NCI-H69 (cell line): ENCODE measurements at regions not wholly inside any gene's neighbourhood (a gene's known extent, or its start where the extent isn't known, plus 50 kb on each side); places are given as distances from the start of the nearest gene placed in this dataset.

Experiments used
- DNase-seq: peaks from one replicate; lab custom pipeline; 2025; lab: John Stamatoyannopoulos, UW

- DNase-seq, result no peak
Observed at GRCh38 chr13:40215747-40216146, 450.7 kb downstream of the FOXO1 start.

GRCh38 chr13:40217675-40218074, 448.8 kb downstream of the FOXO1 start:
- DNase-seq, result no peak

DNA sequence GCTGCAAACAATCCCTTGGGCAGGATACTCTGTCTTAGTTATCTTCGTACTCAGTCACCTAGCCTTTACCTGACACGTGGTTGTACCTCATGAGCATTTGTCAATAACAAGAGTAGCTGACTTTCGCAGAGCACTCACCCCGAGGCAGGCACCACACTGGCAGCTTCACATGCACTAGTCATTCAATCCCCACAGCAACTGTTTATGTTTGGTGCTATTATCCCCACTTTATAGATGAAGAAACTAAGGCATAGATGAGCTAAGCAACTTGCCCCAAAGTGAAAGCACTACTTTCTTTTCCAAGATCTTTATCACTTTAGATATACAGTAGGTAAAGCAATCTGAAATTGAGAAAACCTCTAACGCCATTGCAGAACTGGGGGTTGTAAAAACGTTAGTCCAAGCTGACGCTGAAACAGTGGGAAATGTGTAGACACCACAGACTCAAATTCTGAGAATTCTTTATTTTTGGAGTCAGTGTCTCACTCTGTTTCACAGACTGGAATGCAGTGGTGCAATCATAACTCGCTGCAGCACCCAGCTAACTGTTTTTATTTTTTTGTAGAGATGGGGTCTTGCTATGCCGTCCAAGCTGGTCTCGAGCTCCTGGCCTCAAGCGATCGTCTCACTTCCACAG, 446.0 kb downstream of the FOXO1 start:
- DNase-seq, result no peak

DNA sequence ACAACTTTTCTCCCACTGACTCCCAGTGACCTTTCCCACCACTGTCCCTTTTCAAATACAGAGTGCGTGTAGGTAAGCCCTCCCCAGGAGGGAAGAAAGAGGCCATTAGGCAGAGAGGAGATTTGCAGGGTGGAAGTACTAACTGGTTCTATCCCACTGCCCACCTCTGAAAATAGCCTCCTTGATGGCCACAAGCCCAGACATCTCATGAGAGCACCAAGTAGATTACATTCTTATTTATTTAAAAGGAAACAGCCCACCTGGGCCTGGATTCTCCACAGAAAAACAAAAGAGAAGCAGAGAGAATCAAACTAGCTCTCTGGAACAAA, 445.3 kb downstream of the FOXO1 start:
- no peak for DNase-seq

DNA sequence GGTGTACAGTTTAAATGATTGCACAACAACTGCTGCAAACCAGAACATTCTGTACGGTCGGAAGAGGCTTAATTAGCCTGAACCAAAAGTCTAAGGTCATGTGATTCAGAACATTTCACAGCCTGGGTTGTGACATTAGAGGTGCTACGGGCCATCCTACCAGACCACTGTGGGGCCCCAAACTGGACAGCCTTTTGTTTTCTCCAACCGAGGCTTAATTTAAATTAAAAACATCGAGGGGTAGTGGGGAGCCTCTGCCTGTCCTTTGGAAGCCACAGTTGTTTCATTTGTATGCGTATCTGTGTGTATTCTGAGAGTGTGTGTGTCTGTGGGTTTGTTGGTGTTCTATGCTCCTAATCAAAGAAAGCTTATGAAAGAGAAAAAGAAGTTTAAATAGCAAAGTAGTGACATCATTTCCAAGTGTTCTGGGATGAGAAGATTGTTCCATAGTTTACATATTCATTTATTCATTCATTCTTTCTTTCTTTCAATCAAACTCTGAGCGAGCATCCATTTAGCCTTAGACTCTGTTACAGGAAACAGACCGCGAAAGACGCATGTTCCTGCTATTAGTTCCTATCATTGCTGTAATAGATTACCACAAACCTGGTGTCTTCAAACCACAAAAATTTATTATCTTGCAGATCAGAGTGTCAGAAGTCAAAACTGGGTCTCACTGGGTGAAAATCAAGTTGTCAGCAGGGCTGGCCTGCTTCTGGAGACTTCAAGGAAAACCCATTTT, 444.8 kb downstream of the FOXO1 start:
- no peak for DNase-seq

- no peak for DNase-seq
Observed at GRCh38 chr13:40223585-40223984, 442.9 kb downstream of the FOXO1 start.

DNA sequence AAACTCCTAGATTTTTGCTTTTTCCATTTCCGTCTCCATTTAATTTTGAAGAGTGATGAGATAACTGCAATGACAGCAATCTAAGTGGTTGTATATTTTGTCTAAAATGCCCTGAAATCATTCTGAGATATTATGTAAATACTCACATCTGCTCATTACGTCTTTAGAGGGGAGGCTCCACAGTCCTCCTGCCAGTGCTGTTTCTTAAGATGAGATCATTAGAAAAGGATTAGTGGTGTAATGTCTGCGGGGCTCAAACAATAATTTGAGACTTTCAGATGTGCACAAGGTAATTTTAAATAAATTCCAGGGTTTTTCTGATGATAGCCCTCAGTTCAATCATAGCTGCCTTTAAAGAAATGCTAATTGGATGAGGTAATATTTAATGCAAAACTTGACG, 437.9 kb downstream of the FOXO1 start:
- DNase-seq, result no peak

DNA sequence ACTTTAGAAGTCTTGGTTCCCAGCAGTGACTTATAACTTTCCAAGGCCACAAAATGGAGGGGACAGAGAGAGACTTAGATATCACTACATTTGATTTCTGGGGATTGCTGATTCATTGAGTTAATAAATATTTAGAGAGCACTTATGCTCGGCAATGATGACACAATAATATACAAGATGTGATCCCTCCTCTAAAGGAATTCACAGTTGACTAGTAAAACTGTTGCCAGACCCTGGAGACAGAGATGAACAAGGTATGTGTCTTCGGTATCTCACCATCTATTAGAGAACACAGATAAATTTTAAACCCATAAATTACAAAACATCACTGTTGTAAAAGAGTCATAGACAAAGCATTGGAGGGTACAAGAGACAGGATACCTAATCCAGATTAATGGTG, 437.5 kb downstream of the FOXO1 start:
- DNase-seq, result no peak

DNA sequence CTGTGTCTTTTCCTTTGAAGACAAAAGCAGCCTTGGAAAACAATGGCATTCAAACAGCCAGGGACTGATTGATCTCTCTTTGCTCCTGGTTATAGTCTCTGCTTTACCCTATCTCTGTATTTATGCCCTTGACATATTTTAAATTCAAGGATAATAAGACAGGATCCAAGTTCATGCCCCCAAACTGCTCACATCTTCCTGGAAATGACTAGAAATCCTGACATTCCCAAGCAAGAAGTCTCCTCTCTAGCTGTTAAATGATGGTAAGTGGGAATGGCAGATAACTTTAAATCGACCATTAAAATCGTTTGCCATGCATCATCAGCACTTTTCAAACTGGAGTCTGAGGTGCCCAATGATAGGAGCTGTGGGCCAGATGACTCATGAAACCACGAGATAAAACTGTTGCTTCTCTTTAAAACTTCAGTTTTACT, 435.6 kb downstream of the FOXO1 start:
- no peak for DNase-seq

DNA sequence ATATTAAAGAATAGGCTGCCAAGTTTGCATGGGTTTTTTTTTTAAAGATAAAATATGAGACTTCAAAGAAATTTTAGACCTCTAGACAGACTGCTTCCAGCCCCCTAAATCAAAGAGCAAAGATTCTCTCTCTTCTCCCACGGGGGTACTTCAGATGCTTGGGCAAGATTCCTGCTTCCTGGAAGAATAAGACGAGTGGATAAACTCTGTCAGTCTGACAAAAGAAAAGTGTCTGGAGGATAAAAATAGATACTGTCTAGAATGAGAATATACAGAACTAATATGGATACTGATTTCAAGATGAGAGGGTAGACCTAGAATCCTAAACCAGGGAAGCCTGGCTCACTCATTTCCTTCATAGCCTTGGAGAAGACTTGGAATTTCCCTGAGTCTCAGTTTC, 435.1 kb downstream of the FOXO1 start:
- no peak for DNase-seq

DNA sequence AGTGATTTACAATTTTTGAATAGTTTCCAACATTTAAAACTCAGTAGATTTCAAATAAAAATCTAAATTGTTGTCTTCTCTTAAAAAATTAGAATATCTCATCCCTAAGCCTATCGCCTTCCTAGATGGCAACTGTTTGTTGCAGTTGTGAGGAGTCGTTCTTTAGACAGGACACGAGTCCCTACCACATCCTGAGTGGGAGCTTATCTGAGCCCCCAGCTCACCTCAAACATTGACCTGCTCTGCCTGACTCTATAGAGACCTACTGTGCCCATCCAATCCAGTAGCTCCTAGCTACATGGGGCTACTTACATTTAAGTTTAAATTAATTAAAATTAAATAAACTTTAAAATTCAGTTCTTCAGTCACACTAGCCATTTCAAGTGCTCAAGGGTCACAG, 434.7 kb downstream of the FOXO1 start:
- DNase-seq, result no peak

- no peak for DNase-seq
Observed at GRCh38 chr13:40232311-40233040, 434.0 kb downstream of the FOXO1 start.

- no peak for DNase-seq
Observed at GRCh38 chr13:40233731-40234195, 432.7 kb downstream of the FOXO1 start.

GRCh38 chr13:40235160-40235796, 431.2 kb downstream of the FOXO1 start:
- no peak for DNase-seq

DNA sequence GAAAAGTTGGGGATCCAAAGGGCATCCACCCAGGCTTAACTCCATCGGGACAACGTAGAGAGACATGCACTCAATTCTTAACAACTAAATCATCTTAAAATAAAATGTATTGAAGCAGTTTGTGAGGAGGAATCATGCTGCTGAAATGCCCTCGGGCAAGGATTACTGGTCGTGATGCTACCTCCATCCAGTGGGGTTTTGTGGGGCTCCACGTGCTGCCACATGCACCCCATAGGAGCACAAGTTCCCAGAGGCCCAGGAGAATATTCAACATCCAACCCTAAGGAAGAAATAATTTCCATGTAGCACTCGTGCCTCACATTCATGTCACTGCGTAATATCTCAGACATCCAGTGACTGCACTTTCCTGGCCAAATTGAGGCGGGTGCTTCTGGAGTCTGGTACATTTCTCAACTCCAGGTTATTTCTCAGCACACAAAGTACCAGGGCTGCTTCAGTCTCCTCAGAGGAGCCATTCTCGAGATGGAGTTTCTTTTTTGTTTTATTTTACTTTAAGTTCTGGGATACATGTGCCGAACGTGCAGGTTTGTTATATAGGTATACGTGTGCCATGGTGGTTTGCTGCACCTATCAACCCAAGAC, 429.8 kb downstream of the FOXO1 start:
- no peak for DNase-seq

GRCh38 chr13:40238761-40239160, 427.7 kb downstream of the FOXO1 start:
- DNase-seq, result no peak

GRCh38 chr13:40240293-40240692, 426.1 kb downstream of the FOXO1 start:
- no peak for DNase-seq

GRCh38 chr13:40241125-40241798, 425.2 kb downstream of the FOXO1 start:
- no peak for DNase-seq

DNA sequence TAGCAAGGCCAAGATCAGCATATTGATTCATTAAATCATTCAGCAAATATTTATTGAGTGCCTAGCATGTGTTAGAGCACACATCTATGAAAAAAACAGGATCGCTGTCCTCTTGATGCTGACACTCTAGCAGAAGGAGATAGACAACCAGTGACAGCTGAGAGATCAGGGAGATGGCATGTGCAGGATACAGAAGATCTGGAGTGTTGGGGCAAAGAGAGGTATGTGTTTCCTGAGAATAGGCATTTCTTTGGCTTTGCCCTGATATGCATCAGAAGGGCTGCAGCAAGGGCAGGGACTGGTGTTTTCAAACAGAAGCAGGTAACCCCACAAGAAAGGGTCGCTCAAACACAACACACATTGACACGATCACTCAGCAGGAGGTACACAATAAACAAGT, 423.4 kb downstream of the FOXO1 start:
- DNase-seq, result no peak

DNA sequence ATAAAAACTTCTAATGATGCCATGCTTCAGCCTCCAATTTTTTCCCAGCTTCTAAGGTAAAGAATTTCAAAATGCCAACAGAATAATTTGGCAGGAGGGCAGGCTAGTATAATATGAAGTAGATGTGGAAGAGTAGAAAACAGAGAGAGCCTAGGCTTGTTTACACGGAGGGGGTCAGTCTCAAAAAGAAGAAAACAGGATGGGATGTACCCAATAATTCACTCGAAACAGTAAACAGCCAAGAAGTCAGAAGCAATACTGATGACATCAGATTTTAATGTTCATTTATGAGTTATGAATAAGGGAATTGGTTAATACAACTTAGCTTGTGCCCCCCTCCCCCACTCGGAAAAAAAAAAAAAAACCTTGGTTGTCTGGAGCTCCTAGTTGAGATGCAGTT, 422.5 kb downstream of the FOXO1 start:
- DNase-seq, result no peak

GRCh38 chr13:40245567-40245966, 420.9 kb downstream of the FOXO1 start:
- no peak for DNase-seq

- no peak for DNase-seq
Observed at GRCh38 chr13:40247845-40248244, 418.6 kb downstream of the FOXO1 start.
